ENCODE measurements at regions not wholly inside any gene's neighbourhood (a gene's known extent, or its start where the extent isn't known, plus 50 kb on each side); places are given as distances from the start of the nearest gene placed in this dataset.

DNA sequence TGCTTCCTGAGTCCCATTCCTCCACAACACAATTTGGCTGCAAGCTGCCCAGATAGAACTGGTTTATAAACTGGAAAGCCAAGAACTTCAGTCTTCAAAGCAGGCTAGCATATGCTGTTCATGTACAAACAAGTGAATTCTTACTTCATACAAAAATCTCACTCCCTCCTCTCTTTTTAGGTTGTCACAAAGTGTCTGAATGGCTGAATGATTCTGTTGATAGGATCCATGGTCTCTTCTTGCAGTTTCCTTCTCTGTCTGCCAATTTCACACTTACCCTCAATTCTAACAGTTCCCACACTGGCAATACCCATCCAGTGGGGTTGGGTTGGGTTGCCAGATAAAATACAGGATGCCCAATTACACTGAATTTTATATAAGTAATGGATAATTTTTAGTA, 363.5 kb downstream of the DEPDC1B start:
- Mint-ChIP-seq H3K4me3 (ENCODE audit: unreplicated experiment) (no peak overlapping the region), H3K27ac (ENCODE audit: unreplicated experiment) (no peak overlapping the region), H3K36me3 (ENCODE audit: low read depth, unreplicated experiment) (no peaks in the 10 kb centered on the region), H3K4me1 (ENCODE audit: low read depth, unreplicated experiment) (peaks cover 32% of the 10 kb centered on the region), H3K9me3 (ENCODE audit: unreplicated experiment) (no peaks in the 10 kb centered on the region), H3K27me3 (ENCODE audit: low read depth, unreplicated experiment) (no peaks in the 10 kb centered on the region)
- no peak for DNase-seq (ENCODE audit: low read depth)
- no peaks in the 10 kb centered on the region for H3K27me3 ChIP-seq (ENCODE audit: insufficient read depth, low read length)
- no peak overlapping the region for H3K4me3 ChIP-seq (ENCODE audit: insufficient read depth, low read depth, low read length)
- H4K20me1 ChIP-seq (ENCODE audit: insufficient read depth, low read length) = no peaks in the 10 kb centered on the region
- no peaks in the 10 kb centered on the region for H3K36me3 ChIP-seq (ENCODE audit: insufficient read depth, low read length)
- no peaks in the 10 kb centered on the region for H3K79me2 ChIP-seq (ENCODE audit: insufficient read depth, low read length)
- H2AFZ ChIP-seq (ENCODE audit: low read depth, low read length) = no peak overlapping the region
- FAIRE-seq = no peak
- H3K9ac ChIP-seq (ENCODE audit: low read length) = no peak overlapping the region
- H3K4me2 ChIP-seq (ENCODE audit: low read length) = no peak overlapping the region
- TF ChIP-seq CTCF (IDR thresholded peaks at IDR 0.05; ENCODE audit: insufficient read depth, low read depth, low read length) = no peak
- TF ChIP-seq EZH2 (IDR thresholded peaks at IDR 0.05; ENCODE audit: insufficient read depth, low read length) = no peak
- peaks cover 22% of the 10 kb centered on the region for H3K4me1 ChIP-seq (ENCODE audit: insufficient read depth, low read length)
- no peak overlapping the region for H3K27ac ChIP-seq (ENCODE audit: low read depth, low read length)
- H3K9me3 ChIP-seq (ENCODE audit: insufficient read depth, low read depth, low read length) = no peaks in the 10 kb centered on the region

DNA sequence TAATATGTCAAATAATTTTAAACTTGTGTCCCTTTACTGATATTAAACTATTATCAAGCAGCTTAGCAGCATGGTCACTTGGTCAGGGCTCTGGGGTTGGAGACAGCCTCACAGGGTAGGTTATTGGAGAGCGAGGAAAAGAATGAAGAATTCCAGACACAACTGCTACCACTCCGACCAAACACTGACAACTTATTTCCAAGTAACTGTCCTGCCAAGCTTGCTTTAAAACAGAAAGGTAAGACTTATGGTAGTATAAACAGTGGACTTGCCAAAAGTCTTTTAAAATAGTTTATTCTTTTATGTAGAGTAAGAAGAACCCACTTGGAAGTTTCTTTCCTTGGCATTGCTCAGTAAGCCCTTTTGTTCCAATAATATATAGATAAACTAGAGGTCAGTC, 364.1 kb downstream of the DEPDC1B start:
- Mint-ChIP-seq H3K4me3 (ENCODE audit: unreplicated experiment) (no peak overlapping the region), H3K36me3 (ENCODE audit: low read depth, unreplicated experiment) (no peaks in the 10 kb centered on the region), H3K27me3 (ENCODE audit: low read depth, unreplicated experiment) (no peaks in the 10 kb centered on the region), H3K4me1 (ENCODE audit: low read depth, unreplicated experiment) (peaks cover 37% of the 10 kb centered on the region), H3K27ac (ENCODE audit: unreplicated experiment) (peak overlapping the region; percentile 9), H3K9me3 (ENCODE audit: unreplicated experiment) (no peaks in the 10 kb centered on the region)
- Histone ChIP-seq H3K27me3 (ENCODE audit: insufficient read depth, low read length) (no peaks in the 10 kb centered on the region), H3K27ac (ENCODE audit: low read depth, low read length) (no peak overlapping the region), H3K4me3 (ENCODE audit: insufficient read depth, low read depth, low read length) (no peak overlapping the region), H2AFZ (ENCODE audit: low read depth, low read length) (no peak overlapping the region), H3K4me1 (ENCODE audit: insufficient read depth, low read length) (peaks cover 22% of the 10 kb centered on the region), H3K79me2 (ENCODE audit: insufficient read depth, low read length) (no peaks in the 10 kb centered on the region), H4K20me1 (ENCODE audit: insufficient read depth, low read length) (no peaks in the 10 kb centered on the region), H3K36me3 (ENCODE audit: insufficient read depth, low read length) (no peaks in the 10 kb centered on the region), H3K4me2 (ENCODE audit: low read length) (no peak overlapping the region), H3K9ac (ENCODE audit: low read length) (no peak overlapping the region), H3K9me3 (ENCODE audit: insufficient read depth, low read depth, low read length) (no peaks in the 10 kb centered on the region)
- no peak for DNase-seq (ENCODE audit: low read depth)
- no peak for FAIRE-seq
- no peak for TF ChIP-seq EZH2 (IDR thresholded peaks at IDR 0.05; ENCODE audit: insufficient read depth, low read length)
- no peak for TF ChIP-seq CTCF (IDR thresholded peaks at IDR 0.05; ENCODE audit: insufficient read depth, low read depth, low read length)

DNA sequence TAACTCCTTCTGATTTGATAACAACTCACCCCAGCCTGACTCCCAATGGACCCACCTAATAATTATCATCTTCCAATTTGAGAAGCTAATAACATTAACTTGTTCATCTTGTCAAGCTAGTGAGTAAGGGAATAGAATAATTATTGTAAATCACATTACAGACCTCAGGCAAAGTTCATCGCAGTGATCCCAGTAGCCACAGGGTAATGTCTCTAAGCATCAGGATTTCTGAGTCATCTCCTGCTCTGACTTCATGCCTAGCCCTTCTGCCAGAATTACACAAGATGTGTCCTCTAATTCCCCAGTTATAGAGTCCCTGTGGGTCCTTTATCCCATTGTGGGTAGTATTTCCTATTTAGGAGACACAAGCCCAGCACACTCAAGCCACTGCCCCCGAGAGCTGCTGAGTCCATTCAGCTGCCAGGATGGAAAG, 365.7 kb downstream of the DEPDC1B start:
- DNase-seq (ENCODE audit: low read depth) (peak; percentile 83), FAIRE-seq (peak; percentile 73)
- Histone ChIP-seq H3K9ac (ENCODE audit: low read length) (no peak overlapping the region), H3K36me3 (ENCODE audit: insufficient read depth, low read length) (no peaks in the 10 kb centered on the region), H3K4me2 (ENCODE audit: low read length) (peak overlapping the region; percentile 20), H3K4me3 (ENCODE audit: insufficient read depth, low read depth, low read length) (no peak overlapping the region), H3K79me2 (ENCODE audit: insufficient read depth, low read length) (no peaks in the 10 kb centered on the region), H2AFZ (ENCODE audit: low read depth, low read length) (no peak overlapping the region), H3K27me3 (ENCODE audit: insufficient read depth, low read length) (no peaks in the 10 kb centered on the region), H4K20me1 (ENCODE audit: insufficient read depth, low read length) (no peaks in the 10 kb centered on the region), H3K4me1 (ENCODE audit: insufficient read depth, low read length) (peaks cover 22% of the 10 kb centered on the region), H3K9me3 (ENCODE audit: insufficient read depth, low read depth, low read length) (no peaks in the 10 kb centered on the region), H3K27ac (ENCODE audit: low read depth, low read length) (peak overlapping the region; percentile 8)
- Mint-ChIP-seq H3K27ac (ENCODE audit: unreplicated experiment) (peak overlapping the region; percentile 89), H3K9me3 (ENCODE audit: unreplicated experiment) (no peaks in the 10 kb centered on the region), H3K27me3 (ENCODE audit: low read depth, unreplicated experiment) (no peaks in the 10 kb centered on the region), H3K4me3 (ENCODE audit: unreplicated experiment) (peak overlapping the region; percentile 41), H3K36me3 (ENCODE audit: low read depth, unreplicated experiment) (no peaks in the 10 kb centered on the region), H3K4me1 (ENCODE audit: low read depth, unreplicated experiment) (peaks cover 37% of the 10 kb centered on the region)
- no peak for TF ChIP-seq EZH2 (IDR thresholded peaks at IDR 0.05; ENCODE audit: insufficient read depth, low read length)
- TF ChIP-seq CTCF (IDR thresholded peaks at IDR 0.05; ENCODE audit: insufficient read depth, low read depth, low read length) = no peak
